IPS DF 4.7 (cell line): ENCODE measurements at regions not wholly inside any gene's neighbourhood (a gene's known extent, or its start where the extent isn't known, plus 50 kb on each side); places are given as distances from the start of the nearest gene placed in this dataset.
A peak's percentile ranks its signal among the peaks of the same experiment; 100 is the strongest.

ENCODE experiments used
- DNase-seq: peaks from one replicate; pipeline ENCODE4 v3.0.0-alpha.2; 2013; ENCODE audit warnings: low spot score; ENCODE audit errors: extremely low read depth

GRCh38 chr1:209318181-209319056, 265.1 kb upstream of the CAMK1G start:
- no peak for DNase-seq

DNA sequence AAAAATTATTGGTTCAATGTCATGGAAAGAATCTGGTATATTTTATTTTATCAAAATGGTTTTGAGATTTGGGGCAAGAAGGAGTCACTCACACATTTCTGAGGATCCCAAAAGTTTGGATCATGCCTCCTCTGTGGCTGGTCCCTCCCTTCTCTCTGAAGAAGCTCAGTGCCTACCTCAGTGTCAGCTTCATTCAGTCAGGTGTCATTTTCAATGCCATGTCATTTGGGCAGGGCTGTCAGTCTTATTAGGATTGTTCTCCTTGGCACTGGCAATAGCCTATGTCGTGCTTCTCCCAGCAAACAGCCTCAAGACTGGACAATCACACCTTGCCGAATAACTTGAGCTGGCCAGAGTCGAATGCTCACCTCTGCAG, 264.5 kb upstream of the CAMK1G start:
- DNase-seq, result no peak

- DNase-seq, result no peak
These were observed 264.0 kb upstream of the CAMK1G start for GRCh38 chr1:209319549-209319948.

- DNase-seq, result no peak
These were observed 259.8 kb upstream of the CAMK1G start for GRCh38 chr1:209323743-209324142.

DNA sequence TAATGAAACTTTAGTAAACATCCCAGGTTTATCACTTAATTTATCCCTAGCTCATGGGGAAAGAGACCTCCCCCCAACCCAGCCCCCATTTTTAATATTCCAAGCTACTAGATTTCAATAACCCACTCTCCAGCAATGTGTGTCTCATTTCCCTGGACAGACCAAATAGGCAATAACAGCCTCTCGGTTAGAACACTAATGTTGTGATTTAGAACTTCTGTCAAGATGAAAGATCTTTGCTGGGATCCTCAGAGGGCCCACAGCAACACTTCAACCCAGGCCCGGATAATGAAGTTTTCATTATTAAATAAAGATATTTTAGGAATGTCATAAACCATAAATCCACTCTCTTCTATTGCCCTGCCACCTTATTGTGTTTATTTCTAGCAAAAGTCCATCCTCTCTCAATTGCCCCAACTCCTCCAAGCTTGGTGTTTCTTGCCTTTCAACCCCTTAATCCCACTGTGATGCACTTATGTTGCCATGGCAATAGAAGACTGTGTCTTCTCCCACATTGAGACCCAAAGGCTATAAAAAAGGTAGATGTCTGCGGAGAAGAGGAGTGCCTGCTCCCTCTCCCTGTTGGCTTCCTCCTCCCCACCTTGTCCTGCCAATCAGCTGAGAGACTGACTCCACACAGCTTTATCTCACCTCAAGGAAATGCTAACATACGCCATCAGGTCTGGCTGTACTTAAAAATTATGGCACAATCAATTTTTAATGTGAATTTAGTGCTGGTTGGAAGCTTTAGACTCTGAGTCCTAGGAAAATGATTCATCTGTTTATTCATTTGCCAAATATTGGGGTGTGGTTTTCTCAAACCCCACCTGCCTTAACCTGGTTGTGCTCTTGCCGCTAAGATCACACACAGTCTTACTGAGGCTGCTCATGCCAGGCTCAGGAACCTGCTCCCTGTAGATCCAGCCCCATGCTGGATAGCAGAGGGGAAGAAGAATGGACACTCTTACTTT, 258.3 kb upstream of the CAMK1G start:
- no peak for DNase-seq

GRCh38 chr1:209326076-209326475, 257.4 kb upstream of the CAMK1G start:
- no peak for DNase-seq

GRCh38 chr1:209326831-209327230, 256.7 kb upstream of the CAMK1G start:
- DNase-seq, result no peak

- DNase-seq, result no peak
These were observed 255.3 kb upstream of the CAMK1G start for GRCh38 chr1:209328196-209328595.

- DNase-seq, result peak; percentile 36
These were observed 248.3 kb upstream of the CAMK1G start for GRCh38 chr1:209335178-209335577.

GRCh38 chr1:209341146-209341545, 242.4 kb upstream of the CAMK1G start:
- no peak for DNase-seq

DNA sequence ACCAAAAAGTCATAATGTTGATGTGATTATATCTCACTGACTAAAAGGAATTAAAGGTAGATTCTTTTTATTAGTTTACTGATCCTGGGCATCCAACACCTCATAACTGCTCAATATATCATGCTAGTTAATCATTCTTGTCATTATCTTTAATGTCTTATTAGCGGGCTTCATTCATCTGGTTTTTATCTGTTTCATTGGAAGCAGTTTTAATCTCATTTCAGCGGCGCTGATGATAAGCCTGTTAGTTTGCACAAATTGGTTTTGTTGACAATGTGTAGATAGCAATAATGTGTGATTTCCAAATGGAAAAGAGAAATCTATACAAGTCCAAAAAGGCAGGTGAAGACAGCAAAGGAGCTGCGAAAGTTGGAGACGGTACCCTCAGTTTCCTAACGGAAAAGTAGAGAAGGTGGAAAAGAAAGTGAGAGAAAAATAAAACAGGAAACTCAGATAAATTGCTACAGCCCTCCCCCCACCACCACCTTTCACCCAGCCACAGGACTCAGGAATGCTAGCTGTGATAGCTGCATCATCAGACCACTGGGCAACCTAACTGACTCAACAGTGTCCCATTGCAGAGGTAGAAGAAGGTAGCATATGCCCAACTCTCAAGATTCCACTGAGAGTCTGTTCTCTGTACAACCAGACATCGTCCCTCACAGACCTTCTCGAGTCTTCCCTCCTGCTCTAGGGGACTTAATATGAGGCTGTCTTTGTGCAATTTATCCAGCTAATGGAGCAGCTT, 241.7 kb upstream of the CAMK1G start:
- DNase-seq, result no peak

DNA sequence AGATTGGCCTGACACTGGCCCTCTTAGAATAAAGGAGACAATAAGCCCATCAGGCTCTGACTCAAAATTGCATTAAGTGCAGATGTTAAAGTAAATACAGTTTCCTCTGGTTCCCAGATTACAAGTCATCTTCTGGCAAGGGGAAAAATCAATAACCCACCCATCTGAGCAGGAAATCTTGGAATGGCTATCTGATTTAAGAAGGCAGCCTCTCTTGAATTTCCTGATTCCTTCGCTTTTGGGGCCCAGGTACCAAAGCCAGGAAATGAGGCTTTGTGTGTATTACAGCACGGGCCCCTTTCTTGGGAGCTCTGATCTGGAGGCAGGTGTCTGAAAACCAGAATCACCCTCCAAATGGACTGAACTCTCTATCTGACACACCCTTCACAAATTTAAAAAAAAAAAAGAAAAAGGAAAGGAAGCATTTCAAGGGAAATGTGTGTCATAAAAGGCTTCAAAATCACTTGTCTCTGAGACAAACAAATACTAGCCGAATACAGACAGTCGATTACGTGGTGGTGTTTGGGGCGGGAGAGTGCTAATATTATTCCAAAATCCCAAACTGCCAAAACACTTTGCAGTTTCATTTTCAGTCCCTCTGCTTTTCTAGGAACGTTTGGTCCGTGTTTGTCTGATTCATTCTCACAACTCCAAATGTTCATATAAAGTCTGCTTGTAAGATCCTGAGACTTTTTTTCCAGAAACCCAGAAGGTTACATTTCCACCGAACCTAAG, 240.9 kb upstream of the CAMK1G start:
- DNase-seq, result no peak

- no peak for DNase-seq
These were observed 240.0 kb upstream of the CAMK1G start for GRCh38 chr1:209343511-209343910.

DNA sequence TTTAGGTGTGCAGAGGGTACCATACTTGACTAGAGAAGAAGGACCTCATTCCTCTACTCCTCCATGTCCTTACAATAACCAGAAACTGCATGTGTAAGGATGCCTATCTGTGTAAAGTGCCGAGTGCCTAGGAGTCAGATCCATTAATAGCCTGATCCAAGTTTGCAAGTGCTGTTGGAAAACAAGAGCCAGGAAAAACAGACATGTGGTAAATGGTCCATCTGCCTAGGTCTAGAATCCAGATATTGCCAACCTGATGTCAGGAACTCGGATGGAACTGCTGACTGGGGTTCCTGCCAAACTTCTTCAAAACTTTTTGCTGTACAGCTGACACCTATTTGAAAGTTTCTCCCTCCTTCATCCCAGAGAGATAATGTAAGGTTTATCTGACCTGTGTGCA, 239.4 kb upstream of the CAMK1G start:
- no peak for DNase-seq

DNA sequence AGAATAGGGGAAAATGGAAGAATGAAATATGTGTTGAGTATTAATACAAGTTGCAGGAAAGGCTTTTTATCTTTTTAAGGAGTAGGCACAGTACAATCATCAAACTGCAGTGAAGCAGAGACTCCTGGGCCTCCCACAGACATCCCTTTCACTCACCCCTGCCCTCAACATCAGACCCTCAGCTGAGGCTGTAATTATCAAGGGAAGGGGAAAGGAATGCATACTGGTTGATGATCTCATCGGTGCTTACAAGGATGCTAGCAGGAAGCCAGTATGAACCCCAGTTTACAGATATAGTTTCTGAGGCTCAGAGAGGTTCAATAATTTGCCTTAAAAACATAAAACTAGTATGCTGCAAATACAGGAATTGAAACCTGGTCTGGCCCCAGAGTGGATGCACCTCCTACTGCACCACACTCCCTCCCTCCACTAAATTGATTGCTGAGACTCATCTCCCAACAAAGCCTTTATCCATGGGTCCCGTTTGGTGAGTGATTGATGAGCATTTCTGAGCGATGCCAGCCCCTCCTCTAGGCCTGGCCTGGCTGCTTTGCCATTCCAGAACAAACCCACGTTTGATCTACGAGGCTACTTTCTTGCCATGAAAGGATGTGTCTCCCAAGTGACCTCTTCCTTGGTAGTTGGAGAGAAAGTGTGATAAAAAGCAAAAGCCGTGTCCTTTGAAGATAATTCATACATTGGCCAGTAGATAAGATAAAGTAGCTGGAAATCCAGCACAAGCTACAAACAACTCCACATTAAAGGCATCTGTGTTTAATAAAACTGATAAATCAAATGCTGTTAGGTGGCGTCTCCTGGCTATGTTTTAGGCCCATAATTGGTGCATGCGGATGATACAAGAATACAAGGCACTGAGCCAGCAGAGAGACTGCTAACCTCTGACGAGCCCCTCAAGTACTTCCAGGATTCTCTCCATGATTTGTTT, 233.9 kb upstream of the CAMK1G start:
- DNase-seq, result no peak

DNA sequence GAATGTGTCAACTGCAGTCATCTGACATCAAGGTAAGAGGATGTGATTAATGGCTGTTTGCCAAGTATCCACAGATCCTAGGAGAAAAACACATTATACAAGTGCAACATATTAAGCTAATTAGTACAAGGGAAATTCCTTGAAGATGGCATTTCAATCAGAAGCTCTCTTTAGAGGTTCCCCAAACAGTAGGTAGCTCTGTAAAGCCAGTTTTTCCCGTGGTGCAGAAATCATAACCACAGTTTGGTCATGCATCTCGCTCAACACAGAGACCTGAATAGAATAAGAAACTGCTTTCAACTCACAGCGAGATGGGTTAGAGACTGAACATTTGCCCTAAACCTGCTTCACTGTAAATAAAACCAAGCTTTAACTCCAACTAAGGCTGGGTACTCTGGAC, 230.5 kb upstream of the CAMK1G start:
- no peak for DNase-seq

DNA sequence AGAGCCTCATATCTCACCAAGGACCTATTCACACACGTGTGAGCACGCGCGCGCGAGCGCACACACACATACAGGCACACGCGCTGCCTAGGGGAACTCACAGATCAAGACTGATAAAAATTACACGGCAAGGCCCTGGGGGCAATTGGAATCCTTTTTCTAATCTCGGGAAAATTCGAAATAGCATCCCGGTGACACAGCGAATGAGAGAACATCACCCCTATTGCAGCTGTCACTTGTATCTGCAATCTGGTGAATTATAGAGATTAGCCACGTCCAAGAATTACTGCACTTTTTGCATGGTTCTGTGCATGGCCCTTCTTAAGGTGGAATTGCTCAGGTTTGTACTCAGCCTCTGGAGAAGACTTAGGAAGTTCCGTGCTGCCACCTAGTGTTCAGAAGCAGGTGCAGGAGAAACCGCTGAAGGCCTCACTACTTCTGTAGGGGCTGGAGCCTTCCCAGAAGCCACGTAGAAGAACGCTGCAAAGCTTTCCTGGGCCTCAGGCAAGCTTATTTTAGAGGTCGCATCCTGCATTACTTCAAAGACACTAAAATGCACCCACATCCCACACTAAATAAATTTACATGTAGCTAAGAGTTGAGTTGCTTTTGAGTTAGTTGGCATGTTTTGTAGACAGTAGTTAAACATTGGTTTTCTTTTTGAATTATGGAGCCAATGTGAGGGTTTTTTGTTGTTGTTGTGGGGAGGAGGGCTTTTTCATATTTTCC, 229.2 kb upstream of the CAMK1G start:
- peak; percentile 96 for DNase-seq

DNA sequence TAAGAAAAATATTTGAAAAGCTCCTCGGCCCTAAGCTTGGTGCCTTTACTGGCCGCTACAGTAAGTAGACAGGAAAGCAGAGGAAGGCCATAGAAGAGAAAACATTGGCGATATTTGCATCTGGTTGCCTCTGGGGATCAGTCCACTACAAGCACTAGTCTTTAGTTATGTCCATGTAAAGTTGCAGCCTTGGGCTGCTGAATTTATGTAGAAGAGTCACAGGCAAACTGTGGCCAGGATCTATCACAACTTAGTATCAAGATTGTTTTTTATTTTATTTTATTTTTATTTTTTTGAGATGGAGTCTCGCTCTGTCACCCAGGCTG, 228.7 kb upstream of the CAMK1G start:
- no peak for DNase-seq

- DNase-seq, result no peak
These were observed 228.1 kb upstream of the CAMK1G start for GRCh38 chr1:209355415-209355814.
